Suprapubic skin (tissue), 4 donors: ENCODE measurements at regions not wholly inside any gene's neighbourhood (a gene's known extent, or its start where the extent isn't known, plus 50 kb on each side); places are given as distances from the start of the nearest gene placed in this dataset.

Experiments used
- CTCF ChIP-seq, 2 donors: fragments of 200-600 bp in 1 of 2; fragments of 450-650 bp in 1 of 2; sonication (generic) in 1 of 2; IDR thresholded peaks; one replicate each; pipeline ENCODE4 v1.5.1; 2016 to 2019; ENCODE audit warnings: antibody characterized with exemption in 2 of 2, mild to moderate bottlenecking in 1 of 2, moderate library complexity in 1 of 2
- EP300 ChIP-seq: sonication (generic); formaldehyde crosslinking; IDR thresholded peaks from one replicate; pipeline ENCODE4 v1.6.1; 2017; ENCODE audit warnings: antibody characterized with exemption
- POLR2A ChIP-seq, 2 donors: fragments of 450-650 bp; IDR thresholded peaks; one replicate each; pipeline ENCODE4 v1.6.1; 2017; ENCODE audit warnings: antibody characterized with exemption in 2 of 2, mild to moderate bottlenecking in 2 of 2, moderate library complexity in 2 of 2
- POLR2AphosphoS5 ChIP-seq, 3 donors: sonication (generic); formaldehyde crosslinking; IDR thresholded peaks; one replicate each; pipeline ENCODE4 v1.6.1; 2017; ENCODE audit warnings: antibody characterized with exemption in 3 of 3

- TF ChIP-seq CTCF (IDR thresholded peaks at IDR 0.05) (no peak), EP300 (no peak), POLR2AphosphoS5 (IDR thresholded peaks at IDR 0.05) (no peak), POLR2A (IDR thresholded peaks at IDR 0.05) (no peak)
Observed at GRCh38 chr7:132643302-132643701, 67.0 kb upstream of the PLXNA4 start.
